Type B pancreatic cell (in vitro differentiated cells): ENCODE measurements at regions not wholly inside any gene's neighbourhood (a gene's known extent, or its start where the extent isn't known, plus 50 kb on each side); places are given as distances from the start of the nearest gene placed in this dataset.

Source experiments
- DNase-seq: peaks from one replicate; pipeline ENCODE4 v3.0.0; 2021; ENCODE audit warnings: mixed read lengths; ENCODE audit not compliant: unreplicated experiment; ENCODE audit errors: extremely low spot score
- H3K27ac Mint-ChIP-seq: 2 replicates; pipeline ENCODE4 v1.8.0; 2021; ENCODE audit warnings: mild to moderate bottlenecking, mixed read lengths
- H3K27me3 Mint-ChIP-seq: 2 replicates; pipeline ENCODE4 v1.8.0; 2021; ENCODE audit warnings: mixed read lengths
- H3K36me3 Mint-ChIP-seq: 2 replicates; pipeline ENCODE4 v1.8.0; 2021; ENCODE audit warnings: mixed read lengths
- H3K4me1 Mint-ChIP-seq: one replicate; pipeline ENCODE4 v1.8.0; 2021; ENCODE audit warnings: mixed read lengths; ENCODE audit not compliant: unreplicated experiment
- H3K4me3 Mint-ChIP-seq: 2 replicates; pipeline ENCODE4 v1.8.0; 2021; ENCODE audit warnings: mild to moderate bottlenecking, mixed read lengths
- H3K9me3 Mint-ChIP-seq: 2 replicates; pipeline ENCODE4 v1.8.0; 2021; ENCODE audit warnings: mixed read lengths
- TF ChIP-seq, protein P1 (sequence below): fragments of 200-600 bp; sonication (generic); conservative IDR thresholded peaks from 2 replicates; pipeline ENCODE4 v1.5.0; 2021; ENCODE audit warnings: antibody characterized with exemption, mild to moderate bottlenecking

DNA sequence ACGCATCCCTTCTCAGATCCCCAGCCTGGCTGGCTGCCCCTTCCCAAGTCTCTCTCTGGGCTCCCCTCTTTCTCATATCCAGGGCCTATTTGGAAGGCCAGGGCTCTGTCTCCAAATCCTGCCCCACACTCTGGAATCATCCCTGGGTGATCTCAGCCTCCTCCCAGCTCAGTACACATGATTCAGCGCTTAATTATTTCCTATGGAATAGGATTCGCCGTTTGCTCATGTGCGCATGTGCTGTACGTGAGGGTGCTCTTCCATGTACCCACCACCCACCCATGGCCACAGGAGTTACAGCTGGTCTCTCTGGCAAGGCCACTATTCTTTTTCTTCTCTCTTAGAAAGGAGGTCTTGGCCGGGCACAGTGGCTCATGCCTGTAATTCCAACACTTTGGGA is 81.7 kb upstream of the FOXP4 start:
- DNase-seq: no peak
- Mint-ChIP-seq H3K36me3 (no peaks in the 10 kb centered on the region), H3K9me3 (no peaks in the 10 kb centered on the region), H3K27ac (no peak overlapping the region), H3K27me3 (peaks cover 9% of the 10 kb centered on the region), H3K4me1 (peaks cover 43% of the 10 kb centered on the region), H3K4me3 (no peak overlapping the region)
- TF ChIP-seq, protein P1, sequence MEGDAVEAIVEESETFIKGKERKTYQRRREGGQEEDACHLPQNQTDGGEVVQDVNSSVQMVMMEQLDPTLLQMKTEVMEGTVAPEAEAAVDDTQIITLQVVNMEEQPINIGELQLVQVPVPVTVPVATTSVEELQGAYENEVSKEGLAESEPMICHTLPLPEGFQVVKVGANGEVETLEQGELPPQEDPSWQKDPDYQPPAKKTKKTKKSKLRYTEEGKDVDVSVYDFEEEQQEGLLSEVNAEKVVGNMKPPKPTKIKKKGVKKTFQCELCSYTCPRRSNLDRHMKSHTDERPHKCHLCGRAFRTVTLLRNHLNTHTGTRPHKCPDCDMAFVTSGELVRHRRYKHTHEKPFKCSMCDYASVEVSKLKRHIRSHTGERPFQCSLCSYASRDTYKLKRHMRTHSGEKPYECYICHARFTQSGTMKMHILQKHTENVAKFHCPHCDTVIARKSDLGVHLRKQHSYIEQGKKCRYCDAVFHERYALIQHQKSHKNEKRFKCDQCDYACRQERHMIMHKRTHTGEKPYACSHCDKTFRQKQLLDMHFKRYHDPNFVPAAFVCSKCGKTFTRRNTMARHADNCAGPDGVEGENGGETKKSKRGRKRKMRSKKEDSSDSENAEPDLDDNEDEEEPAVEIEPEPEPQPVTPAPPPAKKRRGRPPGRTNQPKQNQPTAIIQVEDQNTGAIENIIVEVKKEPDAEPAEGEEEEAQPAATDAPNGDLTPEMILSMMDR: no peak

DNA sequence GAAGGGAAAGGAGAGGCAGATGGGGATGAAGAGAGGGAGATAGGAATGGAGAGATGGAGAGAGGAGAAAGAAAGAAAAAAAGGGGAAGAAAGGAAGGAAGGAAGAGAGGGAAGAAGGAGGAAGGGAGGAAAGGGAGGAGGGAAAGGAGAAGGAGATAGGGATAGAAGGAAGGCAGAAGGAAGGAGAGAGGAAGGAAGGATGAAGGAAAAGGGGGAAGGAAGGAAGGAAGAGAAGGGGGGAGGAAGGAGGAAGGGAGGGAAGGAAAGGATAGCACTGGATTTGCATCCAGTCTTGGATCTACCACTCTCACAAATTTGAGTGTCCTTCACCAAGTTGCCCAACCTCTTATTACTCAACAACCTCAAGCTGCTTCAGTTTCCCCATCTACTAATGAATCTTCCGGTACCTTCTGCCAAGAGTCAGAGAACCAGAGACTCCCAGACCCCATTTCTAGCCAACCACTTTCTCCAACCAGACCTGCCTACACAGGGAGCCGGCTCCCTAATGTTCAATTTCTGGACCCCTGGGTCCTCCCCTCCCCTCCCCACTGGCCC is 79.7 kb upstream of the FOXP4 start:
- Mint-ChIP-seq H3K4me3 (peak overlapping the region; percentile 36), H3K4me1 (peaks cover 49% of the 10 kb centered on the region)

DNA sequence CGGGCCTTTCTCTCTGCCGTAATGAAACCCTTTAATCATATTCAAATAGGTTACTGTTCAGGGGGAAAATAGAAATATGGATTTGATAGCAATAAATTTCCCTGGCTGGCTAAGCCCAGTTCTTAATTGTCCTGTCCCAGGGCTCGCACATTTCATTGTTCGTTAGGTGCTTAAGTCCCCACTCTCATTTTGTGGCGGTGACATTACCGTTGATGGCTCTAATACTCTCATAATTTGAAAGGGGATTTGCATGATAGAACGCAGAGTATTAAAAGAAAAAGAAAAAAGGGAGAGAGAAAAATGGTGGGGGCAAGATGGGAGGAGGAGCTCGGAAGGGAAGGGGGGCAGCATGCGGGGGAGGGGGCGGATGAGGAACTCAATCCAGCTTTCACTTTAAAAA is 79.1 kb upstream of the FOXP4 start:
- TF ChIP-seq, protein P1: no peak
- Mint-ChIP-seq H3K27ac (no peak overlapping the region), H3K4me1 (peaks cover 53% of the 10 kb centered on the region), H3K36me3 (no peaks in the 10 kb centered on the region), H3K4me3 (no peak overlapping the region), H3K27me3 (peaks cover 19% of the 10 kb centered on the region), H3K9me3 (no peaks in the 10 kb centered on the region)
- no peak for DNase-seq

More for the DNA sequence above, 79.7 kb upstream of the FOXP4 start:
- DNase-seq: no peak
- TF ChIP-seq, protein P1: no peak
- H3K27ac Mint-ChIP-seq: no peak overlapping the region
- H3K36me3 Mint-ChIP-seq: no peaks in the 10 kb centered on the region
- no peaks in the 10 kb centered on the region for H3K9me3 Mint-ChIP-seq
- H3K27me3 Mint-ChIP-seq: peaks cover 19% of the 10 kb centered on the region

DNA sequence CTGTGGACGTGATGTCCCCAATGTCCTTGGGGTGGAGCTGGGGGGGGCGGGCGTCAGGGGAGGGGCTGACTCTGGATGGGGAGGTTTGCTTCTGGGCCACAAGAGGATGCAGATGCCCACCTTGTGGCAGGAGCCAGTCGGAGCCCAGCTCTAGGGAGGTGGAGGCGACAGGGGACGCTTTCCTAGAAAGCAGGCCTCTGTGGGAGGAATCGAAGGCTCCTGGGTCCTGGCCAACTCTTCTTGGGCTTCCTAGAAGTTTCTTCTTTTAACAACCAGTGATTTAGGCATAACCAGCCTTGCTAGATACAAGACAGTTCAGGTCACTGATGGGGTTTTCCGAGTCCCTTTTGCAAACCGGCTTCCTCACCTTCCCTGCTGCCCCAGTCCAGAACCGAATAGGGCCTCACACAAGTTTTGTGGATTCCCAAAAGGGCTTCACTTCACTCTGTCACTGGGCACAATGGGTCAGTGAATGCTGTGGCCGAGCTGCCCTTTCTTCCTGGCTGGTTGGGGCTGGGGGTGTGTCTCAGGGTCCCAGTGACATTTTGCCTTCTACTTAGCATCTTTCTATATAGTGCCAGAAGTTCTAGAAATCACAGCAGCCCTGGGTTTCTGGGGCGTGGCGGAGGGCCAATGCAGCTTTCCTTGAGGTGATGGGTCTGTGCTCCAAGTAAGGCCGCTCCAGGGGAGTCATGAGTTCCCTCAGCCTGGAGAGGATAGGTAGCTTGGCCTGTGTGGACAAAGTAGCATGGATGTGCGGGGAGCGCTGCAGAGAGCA is 78.4 kb upstream of the FOXP4 start:
- TF ChIP-seq, protein P1: no peak
- Mint-ChIP-seq H3K4me3 (no peak overlapping the region), H3K27me3 (peaks cover 19% of the 10 kb centered on the region)

DNA sequence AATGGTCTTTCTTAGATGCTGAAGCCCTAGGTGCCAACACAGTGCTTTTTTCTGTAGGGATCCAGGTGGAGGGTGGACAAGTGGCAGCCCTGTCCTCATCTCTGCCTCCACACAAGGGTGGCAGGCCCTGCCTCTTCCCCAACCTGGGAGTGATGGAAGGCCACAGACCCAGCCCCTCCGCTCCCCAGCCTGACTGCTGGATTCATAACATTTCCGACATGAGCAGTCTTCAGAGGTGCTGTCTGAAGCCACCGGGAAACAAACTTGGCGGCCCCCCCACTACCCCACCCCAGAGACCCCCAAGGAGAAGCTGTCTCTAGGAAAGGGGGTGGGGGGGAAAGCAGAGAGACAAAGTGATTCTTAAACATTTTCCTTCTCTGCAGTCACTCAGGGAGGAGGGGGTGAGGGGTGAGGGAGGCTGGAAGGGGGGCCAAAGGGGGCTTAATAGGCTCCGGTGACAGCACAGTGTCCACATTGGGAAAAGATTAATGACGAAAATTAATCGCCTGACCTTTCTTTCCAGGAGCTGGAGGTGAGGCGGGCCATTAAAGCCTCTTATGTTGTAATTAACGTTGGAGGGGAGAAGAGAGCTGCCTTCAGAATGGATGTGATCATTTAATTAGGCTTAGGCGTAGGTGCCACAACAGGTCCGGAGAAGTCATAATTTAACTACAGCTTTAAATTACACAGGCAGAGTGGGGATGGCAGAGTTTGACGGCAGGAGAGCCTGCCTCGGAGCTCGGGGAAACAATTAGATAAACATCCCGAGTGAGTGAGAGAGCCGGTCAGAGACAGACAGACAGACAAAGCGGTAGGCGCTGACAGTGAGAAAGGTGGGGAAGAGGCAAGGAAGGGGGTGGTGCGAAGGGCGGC is 76.8 kb upstream of the FOXP4 start:
- peak overlapping the region; percentile 68 for H3K27ac Mint-ChIP-seq
- H3K36me3 Mint-ChIP-seq: no peaks in the 10 kb centered on the region
- H3K4me3 Mint-ChIP-seq: peak overlapping the region; percentile 85
- TF ChIP-seq, protein P1: no peak
- peaks cover 58% of the 10 kb centered on the region for H3K4me1 Mint-ChIP-seq
- no peak for DNase-seq
- H3K9me3 Mint-ChIP-seq: no peaks in the 10 kb centered on the region
- H3K27me3 Mint-ChIP-seq: peaks cover 18% of the 10 kb centered on the region

More for the DNA sequence above, 78.4 kb upstream of the FOXP4 start:
- no peaks in the 10 kb centered on the region for H3K36me3 Mint-ChIP-seq
- H3K9me3 Mint-ChIP-seq: no peaks in the 10 kb centered on the region
- no peak for DNase-seq
- no peak overlapping the region for H3K27ac Mint-ChIP-seq
- H3K4me1 Mint-ChIP-seq: peaks cover 60% of the 10 kb centered on the region
